Ishikawa (cell line): ENCODE measurements at regions not wholly inside any gene's neighbourhood (a gene's known extent, or its start where the extent isn't known, plus 50 kb on each side); places are given as distances from the start of the nearest gene placed in this dataset.

Experiments
- CEBPB ChIP-seq: IDR thresholded peaks from 2 replicates; pipeline ENCODE4 v1.6.1; 2012
- CREB1 ChIP-seq: IDR thresholded peaks from 2 replicates; pipeline ENCODE4 v1.6.1; 2012; ENCODE audit warnings: low read depth
- EGR1 ChIP-seq: IDR thresholded peaks from 2 replicates; pipeline ENCODE4 v1.6.1; 2012
- EP300 ChIP-seq: IDR thresholded peaks from 2 replicates; pipeline ENCODE4 v1.6.1; 2012; ENCODE audit warnings: borderline replicate concordance
- FOXM1 ChIP-seq: IDR thresholded peaks from 2 replicates; pipeline ENCODE4 v1.6.1; 2012; ENCODE audit warnings: low read depth, borderline replicate concordance
- NFIC ChIP-seq: IDR thresholded peaks from 2 replicates; pipeline ENCODE4 v1.6.1; 2012
- RAD21 ChIP-seq: IDR thresholded peaks from 2 replicates; pipeline ENCODE4 v1.6.1; 2012; ENCODE audit warnings: low read depth
- TAF1 ChIP-seq: IDR thresholded peaks from 2 replicates; pipeline ENCODE4 v1.6.1; 2012; ENCODE audit warnings: low read depth, mild to moderate bottlenecking
- TCF12 ChIP-seq: IDR thresholded peaks from 2 replicates; pipeline ENCODE4 v1.6.1; 2012; ENCODE audit warnings: low read depth
- TEAD4 ChIP-seq: IDR thresholded peaks from 2 replicates; pipeline ENCODE4 v1.6.1; 2012
- YY1 ChIP-seq: IDR thresholded peaks from 2 replicates; pipeline ENCODE4 v1.6.1; 2012; ENCODE audit warnings: low read depth
- ZBTB7A ChIP-seq: IDR thresholded peaks from 2 replicates; pipeline ENCODE4 v1.6.1; 2012; ENCODE audit warnings: low read depth
- TF ChIP-seq, protein P1 (sequence below): IDR thresholded peaks from 2 replicates; pipeline ENCODE4 v1.6.1; 2012
- TF ChIP-seq, protein P2 (sequence below): IDR thresholded peaks from 2 replicates; pipeline ENCODE4 v1.6.1; 2012; ENCODE audit warnings: low read depth, mild to moderate bottlenecking
- TF ChIP-seq, protein P3 (sequence below): IDR thresholded peaks from 2 replicates; pipeline ENCODE4 v1.6.1; 2012

DNA sequence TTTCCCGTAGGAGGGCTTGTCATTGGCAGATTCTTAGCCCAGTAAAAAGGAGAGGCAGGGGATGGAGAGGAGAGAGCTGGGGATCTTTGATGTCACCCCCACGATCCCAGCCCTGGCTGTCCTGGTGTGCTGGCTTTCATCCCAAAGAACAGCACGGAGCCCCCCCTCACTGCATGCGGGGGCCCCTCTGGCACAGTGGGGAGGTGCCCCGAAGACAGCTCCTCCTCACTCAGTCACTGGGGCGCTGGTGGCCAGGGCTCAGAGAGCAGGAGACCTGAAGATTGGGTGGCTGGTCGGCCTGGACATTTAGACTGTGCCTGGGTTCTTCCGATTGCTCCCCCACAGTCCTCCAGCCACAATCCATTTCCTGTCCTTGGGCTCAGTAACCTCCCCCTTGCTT is 207.5 kb downstream of the MELK start:
- no peak for TF ChIP-seq TEAD4
- TF ChIP-seq TCF12: no peak
- TF ChIP-seq TAF1: no peak
- TF ChIP-seq YY1: no peak
- TF ChIP-seq EGR1: no peak
- TF ChIP-seq, protein P1, sequence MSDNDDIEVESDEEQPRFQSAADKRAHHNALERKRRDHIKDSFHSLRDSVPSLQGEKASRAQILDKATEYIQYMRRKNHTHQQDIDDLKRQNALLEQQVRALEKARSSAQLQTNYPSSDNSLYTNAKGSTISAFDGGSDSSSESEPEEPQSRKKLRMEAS: no peak
- TF ChIP-seq, protein P2, sequence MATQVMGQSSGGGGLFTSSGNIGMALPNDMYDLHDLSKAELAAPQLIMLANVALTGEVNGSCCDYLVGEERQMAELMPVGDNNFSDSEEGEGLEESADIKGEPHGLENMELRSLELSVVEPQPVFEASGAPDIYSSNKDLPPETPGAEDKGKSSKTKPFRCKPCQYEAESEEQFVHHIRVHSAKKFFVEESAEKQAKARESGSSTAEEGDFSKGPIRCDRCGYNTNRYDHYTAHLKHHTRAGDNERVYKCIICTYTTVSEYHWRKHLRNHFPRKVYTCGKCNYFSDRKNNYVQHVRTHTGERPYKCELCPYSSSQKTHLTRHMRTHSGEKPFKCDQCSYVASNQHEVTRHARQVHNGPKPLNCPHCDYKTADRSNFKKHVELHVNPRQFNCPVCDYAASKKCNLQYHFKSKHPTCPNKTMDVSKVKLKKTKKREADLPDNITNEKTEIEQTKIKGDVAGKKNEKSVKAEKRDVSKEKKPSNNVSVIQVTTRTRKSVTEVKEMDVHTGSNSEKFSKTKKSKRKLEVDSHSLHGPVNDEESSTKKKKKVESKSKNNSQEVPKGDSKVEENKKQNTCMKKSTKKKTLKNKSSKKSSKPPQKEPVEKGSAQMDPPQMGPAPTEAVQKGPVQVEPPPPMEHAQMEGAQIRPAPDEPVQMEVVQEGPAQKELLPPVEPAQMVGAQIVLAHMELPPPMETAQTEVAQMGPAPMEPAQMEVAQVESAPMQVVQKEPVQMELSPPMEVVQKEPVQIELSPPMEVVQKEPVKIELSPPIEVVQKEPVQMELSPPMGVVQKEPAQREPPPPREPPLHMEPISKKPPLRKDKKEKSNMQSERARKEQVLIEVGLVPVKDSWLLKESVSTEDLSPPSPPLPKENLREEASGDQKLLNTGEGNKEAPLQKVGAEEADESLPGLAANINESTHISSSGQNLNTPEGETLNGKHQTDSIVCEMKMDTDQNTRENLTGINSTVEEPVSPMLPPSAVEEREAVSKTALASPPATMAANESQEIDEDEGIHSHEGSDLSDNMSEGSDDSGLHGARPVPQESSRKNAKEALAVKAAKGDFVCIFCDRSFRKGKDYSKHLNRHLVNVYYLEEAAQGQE: no peak
- no peak for TF ChIP-seq NFIC
- TF ChIP-seq CREB1: no peak
- TF ChIP-seq, protein P3, sequence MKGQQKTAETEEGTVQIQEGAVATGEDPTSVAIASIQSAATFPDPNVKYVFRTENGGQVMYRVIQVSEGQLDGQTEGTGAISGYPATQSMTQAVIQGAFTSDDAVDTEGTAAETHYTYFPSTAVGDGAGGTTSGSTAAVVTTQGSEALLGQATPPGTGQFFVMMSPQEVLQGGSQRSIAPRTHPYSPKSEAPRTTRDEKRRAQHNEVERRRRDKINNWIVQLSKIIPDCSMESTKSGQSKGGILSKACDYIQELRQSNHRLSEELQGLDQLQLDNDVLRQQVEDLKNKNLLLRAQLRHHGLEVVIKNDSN: no peak
- TF ChIP-seq EP300: no peak
- no peak for TF ChIP-seq RAD21
- TF ChIP-seq ZBTB7A: no peak
- TF ChIP-seq CEBPB: no peak
- no peak for TF ChIP-seq FOXM1

DNA sequence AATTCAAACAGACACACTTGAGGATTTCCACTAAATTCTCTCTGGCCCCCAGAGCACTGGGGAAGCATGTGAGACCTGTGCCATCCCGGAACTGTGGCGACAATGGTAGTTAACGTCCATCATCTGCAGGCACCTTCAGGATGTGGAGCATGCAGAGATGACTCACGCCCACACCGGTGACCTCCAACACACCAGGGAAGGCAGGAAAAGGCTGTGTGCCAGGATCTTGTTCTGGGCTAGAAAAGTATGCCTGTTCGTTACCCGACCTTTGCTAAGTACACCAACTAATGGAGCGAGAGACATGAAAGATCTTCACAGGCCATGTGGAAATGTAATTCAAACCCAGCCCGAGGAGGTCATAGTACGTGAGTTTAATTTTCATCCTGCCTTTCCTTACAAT is 208.8 kb downstream of the MELK start:
- TF ChIP-seq TEAD4 (no peak), YY1 (no peak), NFIC (no peak), CEBPB (no peak), ZBTB7A (no peak), TAF1 (no peak), FOXM1 (no peak), RAD21 (no peak)
- TF ChIP-seq, protein P1: no peak
- TF ChIP-seq, protein P2: no peak
- TF ChIP-seq, protein P3: no peak
